ENCODE measurements at regions not wholly inside any gene's neighbourhood (a gene's known extent, or its start where the extent isn't known, plus 50 kb on each side); places are given as distances from the start of the nearest gene placed in this dataset.

DNA sequence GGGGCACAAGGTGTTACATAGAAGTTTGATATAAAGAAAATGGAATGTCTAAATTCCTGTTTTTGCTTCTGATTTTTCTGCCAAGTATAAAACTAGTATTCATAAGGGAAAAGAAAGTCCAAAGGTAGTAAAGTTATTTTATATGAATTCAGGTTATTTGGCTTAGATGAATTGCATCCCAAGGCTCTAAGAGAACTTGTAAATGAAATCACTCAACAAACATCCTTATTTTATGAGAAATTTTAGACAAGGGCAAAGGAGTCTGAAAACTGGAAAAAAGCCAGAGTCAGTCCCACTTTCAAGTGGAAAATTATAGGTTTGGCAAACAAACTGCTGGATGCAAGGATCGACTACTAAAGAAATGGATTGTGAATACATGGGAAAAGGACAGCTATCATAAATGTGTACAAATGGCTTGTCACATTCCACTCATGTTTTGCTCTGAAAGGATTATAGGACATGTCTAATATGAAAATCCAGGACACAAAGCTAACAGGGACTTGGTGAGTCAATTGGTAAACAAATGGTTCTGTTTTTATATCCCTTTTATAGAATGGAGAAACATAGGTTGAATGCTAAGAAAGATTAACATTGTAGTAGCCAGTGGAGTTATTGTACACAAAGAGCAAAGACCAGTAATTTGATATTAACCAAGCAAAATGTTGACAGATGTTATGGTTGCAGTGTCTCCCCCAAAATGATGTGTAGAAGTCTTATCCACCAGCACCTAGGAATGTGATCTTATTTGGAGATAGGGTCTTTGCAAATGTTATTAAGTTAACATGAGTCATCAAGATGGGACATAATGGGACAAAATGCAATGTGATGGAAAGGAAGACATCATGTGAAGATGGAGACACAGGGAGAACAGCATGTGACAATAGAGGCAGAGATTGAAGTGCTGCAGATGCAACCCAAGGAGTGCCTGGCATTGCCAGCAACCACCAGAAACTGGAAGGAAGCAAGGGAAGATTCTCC is 495.7 kb downstream of the TLE1 start:
- no peaks in the 10 kb centered on the region for H3K36me3 Mint-ChIP-seq
- H3K4me1 Mint-ChIP-seq, result no peaks in the 10 kb centered on the region
- peaks cover 0 to 17% (median 3%) of the 10 kb centered on the region in 9 donors for H3K9me3 Mint-ChIP-seq
- POLR2A ChIA-PET, result no interaction called here
- DNase-seq, result no peak
- ATAC-seq, result no peak
- H3K27ac Mint-ChIP-seq, result no peak overlapping the region
- no peak overlapping the region for H3K4me3 Mint-ChIP-seq
- peaks cover 0 to 12% (median 1%) of the 10 kb centered on the region in 5 donors for H3K27me3 Mint-ChIP-seq

DNA sequence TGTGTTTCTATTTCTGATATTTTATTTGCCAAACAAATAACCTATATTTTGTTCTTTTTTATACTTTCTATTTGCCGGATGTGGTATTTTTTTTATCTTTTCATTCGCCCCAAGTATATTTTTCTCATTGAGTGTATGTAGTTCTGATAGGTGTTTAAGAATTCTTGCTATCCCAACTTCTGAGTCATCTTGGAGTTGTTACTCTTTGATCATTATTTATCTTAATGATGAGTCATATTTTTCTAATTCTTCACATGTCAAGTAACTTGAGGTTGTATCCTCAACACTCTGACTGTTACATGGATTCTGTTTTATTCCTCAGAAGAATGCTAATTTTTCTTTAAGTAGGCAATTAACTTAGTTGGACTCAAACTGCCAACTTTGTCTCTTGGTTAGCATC is 498.1 kb downstream of the TLE1 start:
- no peak overlapping the region for H3K4me3 Mint-ChIP-seq
- no peaks in the 10 kb centered on the region for H3K4me1 Mint-ChIP-seq
- no peak overlapping the region for H3K27ac Mint-ChIP-seq
- ATAC-seq (no peak), DNase-seq (no peak)
- peaks cover 0 to 11% (median 1%) of the 10 kb centered on the region in 9 donors for H3K9me3 Mint-ChIP-seq
- H3K36me3 Mint-ChIP-seq, result no peaks in the 10 kb centered on the region
- peaks cover 0 to 12% (median 1%) of the 10 kb centered on the region in 5 donors for H3K27me3 Mint-ChIP-seq
- POLR2A ChIA-PET, result no interaction called here

DNA sequence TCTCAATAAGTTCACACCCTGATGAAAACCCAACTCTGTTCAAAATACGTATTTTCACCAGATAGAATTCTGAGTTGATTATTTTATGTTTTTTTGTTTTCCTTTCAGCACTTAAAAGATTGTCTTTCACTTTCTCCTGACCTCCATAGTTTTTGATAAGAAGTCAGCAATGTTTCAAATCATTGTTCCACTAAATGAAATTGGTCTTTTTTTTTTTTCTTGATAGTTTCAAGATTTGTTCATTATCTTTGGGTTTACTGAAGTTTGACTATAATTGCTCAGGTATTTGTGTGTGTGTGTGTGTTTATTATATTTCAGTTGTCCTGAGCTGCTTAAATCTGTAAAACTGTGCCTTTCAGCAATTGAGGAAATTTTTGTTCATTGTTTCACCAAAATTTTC is 498.7 kb downstream of the TLE1 start:
- no peak for DNase-seq
- Mint-ChIP-seq H3K27me3 (peaks cover 0 to 12% (median 1%) of the 10 kb centered on the region in 5 donors), H3K9me3 (peaks cover 0 to 11% (median 1%) of the 10 kb centered on the region in 9 donors), H3K4me1 (no peaks in the 10 kb centered on the region), H3K36me3 (peaks cover 0 to 1% (median 0%) of the 10 kb centered on the region in 3 donors), H3K27ac (no peak overlapping the region), H3K4me3 (no peak overlapping the region)
- ATAC-seq, result no peak
- POLR2A ChIA-PET, result no interaction called here

DNA sequence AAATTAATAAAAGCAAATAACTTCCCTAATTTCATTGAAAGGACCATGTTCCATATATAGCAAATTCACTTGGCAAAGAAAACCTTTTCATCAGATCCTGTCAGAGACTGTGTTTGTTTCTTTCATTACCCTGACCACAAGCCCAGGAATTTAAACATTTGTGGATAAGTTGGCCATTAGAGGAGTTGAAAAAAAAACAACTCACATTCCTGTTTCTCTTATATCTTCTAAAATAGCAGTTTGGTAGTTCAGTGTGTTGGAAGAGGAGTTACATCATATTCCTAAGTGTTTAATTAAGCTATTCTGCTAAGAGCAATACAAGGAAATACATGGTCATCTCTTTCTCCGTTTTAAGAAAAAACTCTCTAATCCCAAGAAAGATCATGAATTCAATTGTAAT is 505.6 kb downstream of the TLE1 start:
- Mint-ChIP-seq H3K9me3 (peaks cover 0 to 2% (median 0%) of the 10 kb centered on the region in 9 donors), H3K36me3 (peaks cover 0 to 2% (median 0%) of the 10 kb centered on the region in 3 donors), H3K27me3 (no peaks in the 10 kb centered on the region), H3K4me1 (no peaks in the 10 kb centered on the region), H3K27ac (no peak overlapping the region), H3K4me3 (no peak overlapping the region)
- POLR2A ChIA-PET, result no interaction called here
- ATAC-seq (no peak), DNase-seq (no peak)

DNA sequence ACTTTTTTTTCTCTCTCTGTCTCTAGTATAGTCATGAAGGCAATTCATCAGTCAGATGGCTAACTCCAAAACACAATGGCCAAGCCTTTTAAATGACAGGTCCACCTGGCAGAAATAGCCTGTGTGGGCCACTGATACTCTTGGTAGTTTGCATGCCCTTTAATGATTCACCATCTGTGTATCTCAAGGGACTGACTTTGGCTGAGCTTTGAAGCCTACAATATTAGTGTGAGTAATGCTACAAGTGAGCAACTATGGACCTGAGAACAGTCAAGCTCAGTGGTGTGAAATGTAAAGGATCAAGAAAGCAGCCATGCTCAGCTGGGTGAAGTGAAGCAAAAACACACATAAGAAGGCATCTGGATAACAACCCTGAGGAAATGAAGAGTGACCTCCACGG is 506.9 kb downstream of the TLE1 start:
- no peak for DNase-seq

DNA sequence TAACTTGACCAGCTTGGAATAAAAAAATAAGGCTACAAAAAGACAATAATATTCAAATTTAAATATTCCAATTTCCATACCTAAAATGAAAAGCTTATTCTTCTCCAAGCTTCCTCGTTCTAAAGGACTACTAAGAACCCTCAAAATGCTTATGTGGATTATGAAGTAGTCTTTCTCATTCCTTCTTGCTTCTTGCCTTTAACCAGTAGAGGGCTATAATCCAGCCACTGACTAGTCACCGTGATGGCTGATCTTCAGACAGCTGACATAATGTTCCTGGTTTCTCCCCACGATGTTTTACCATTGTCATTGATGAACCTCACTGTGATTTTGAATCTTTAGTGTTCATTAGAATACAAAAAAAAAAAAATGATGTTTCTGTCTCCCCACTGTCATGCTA is 515.3 kb downstream of the TLE1 start:
- Mint-ChIP-seq H3K4me1 (no peaks in the 10 kb centered on the region), H3K9me3 (peaks cover 0 to 5% (median 0%) of the 10 kb centered on the region in 9 donors), H3K4me3 (no peak overlapping the region), H3K27ac (no peak overlapping the region), H3K27me3 (no peaks in the 10 kb centered on the region), H3K36me3 (no peaks in the 10 kb centered on the region)
- ATAC-seq (no peak), DNase-seq (no peak)
- POLR2A ChIA-PET, result no interaction called here

More for the DNA sequence above, 506.9 kb downstream of the TLE1 start:
- Mint-ChIP-seq H3K27me3 (no peaks in the 10 kb centered on the region), H3K36me3 (peaks cover 0 to 2% (median 0%) of the 10 kb centered on the region in 3 donors), H3K9me3 (peaks cover 0 to 2% (median 0%) of the 10 kb centered on the region in 9 donors), H3K4me1 (no peaks in the 10 kb centered on the region), H3K4me3 (no peak overlapping the region), H3K27ac (no peak overlapping the region)
- POLR2A ChIA-PET, result no interaction called here
- no peak for ATAC-seq

DNA sequence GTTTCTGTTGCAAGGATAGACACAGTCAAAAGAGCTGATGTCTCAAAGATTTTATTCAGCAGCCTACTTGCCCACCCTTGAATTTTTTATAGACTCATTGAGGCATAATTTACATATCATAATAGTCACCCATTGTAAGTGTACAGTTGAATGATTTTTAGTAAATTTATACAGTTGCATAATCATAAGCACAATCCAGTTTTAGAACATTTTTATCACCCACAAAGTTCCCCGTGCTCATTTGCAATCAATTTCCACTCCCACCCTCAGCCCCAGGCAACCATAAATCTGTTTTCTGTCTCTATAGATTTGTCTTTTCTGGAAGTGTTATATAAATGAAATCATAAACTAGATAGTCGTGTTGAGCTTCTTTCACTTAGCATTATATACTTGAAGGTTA is 517.7 kb downstream of the TLE1 start:
- peaks cover 0 to under 1% (median 0%) of the 10 kb centered on the region in 3 donors for H3K36me3 Mint-ChIP-seq
- no peaks in the 10 kb centered on the region for H3K4me1 Mint-ChIP-seq
- no peaks in the 10 kb centered on the region for H3K27me3 Mint-ChIP-seq
- peaks cover 0 to 7% (median under 1%) of the 10 kb centered on the region in 9 donors for H3K9me3 Mint-ChIP-seq
- POLR2A ChIA-PET, result no interaction called here
- H3K27ac Mint-ChIP-seq, result no peak overlapping the region
- DNase-seq (no peak), ATAC-seq (no peak)
- H3K4me3 Mint-ChIP-seq, result no peak overlapping the region

DNA sequence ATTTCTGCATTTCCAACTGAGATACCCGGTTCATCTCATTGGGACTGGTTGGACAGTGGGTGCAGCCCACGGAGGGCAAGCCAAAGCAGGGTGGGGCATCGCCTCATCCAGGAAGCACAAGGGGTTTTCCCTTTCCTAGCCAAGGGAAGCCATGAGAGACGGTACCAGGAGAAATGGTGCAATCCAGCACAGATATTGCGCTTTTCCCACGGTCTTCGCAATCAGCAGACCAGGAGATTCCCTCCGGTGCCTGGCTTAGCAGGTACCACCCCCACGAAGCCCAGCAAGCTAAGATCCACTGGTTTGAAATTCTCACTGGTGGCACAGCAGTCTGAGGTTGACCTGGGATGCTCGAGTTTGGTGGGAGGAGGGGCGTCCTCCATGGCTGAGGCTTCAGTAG is 527.0 kb downstream of the TLE1 start:
- H3K9me3 Mint-ChIP-seq, result peaks cover 0 to 22% (median 3%) of the 10 kb centered on the region in 9 donors
- no peaks in the 10 kb centered on the region for H3K4me1 Mint-ChIP-seq
- peaks cover 0 to 4% (median 0%) of the 10 kb centered on the region in 3 donors for H3K36me3 Mint-ChIP-seq
- DNase-seq, result no peak
- H3K27me3 Mint-ChIP-seq, result peaks cover 0 to 7% (median 0%) of the 10 kb centered on the region in 5 donors
- ATAC-seq, result no peak
- H3K27ac Mint-ChIP-seq, result no peak overlapping the region
- no peak overlapping the region for H3K4me3 Mint-ChIP-seq
- POLR2A ChIA-PET, result no interaction called here

DNA sequence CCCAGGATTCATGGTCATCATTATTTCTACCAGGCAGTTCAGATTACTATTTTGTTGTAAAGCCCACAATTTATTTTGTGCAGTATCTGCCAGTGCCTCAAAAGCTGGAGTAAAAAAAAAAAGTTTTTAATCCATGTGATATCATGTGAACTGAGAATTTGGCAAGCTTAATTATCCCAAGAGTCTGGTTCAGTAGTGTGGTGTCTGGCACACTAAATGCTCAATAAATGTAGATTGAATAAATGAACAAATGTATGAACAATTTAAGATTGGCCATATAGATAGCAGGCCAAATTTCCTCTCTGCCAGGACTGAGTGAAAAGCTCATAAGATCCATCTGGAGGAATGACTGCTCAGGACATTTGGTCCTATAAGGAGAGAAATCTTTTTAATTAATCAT is 533.0 kb downstream of the TLE1 start:
- POLR2A ChIA-PET, result no interaction called here

DNA sequence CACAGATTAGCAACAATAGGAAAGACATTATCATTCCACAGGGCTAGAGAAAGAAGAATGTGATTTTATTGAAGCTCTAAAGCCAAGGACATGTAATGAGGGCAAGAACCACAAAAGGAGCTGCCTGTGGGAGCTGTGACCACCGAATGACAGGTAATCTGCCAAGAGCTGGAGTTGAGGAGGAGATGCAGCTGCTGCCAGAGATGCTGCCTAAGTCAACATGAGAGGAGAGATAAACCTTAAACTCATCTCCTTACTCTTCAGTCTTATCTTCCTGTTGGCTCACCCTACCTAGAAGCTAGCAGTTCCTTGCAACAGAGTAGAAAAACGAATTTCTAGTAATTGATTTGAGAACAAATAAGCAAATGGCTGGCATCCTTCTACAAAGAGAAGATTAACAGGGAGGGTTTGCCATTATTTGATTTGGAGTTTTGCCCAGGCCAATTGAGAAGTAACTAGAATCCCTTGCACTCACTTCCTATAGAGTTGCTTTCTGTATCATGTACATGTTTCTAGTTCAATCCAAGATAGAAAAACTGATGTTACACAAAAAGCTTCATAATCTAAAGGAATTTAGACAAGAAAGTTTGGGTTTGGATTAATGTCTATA is 539.2 kb downstream of the TLE1 start:
- POLR2A ChIA-PET, result no interaction called here
- ATAC-seq (no peak), DNase-seq (no peak)
- Mint-ChIP-seq H3K36me3 (no peaks in the 10 kb centered on the region), H3K9me3 (peaks cover 0 to 12% (median 1%) of the 10 kb centered on the region in 9 donors), H3K4me1 (peaks cover 0 to 2% (median under 1%) of the 10 kb centered on the region in 4 donors), H3K27ac (no peak overlapping the region), H3K27me3 (no peaks in the 10 kb centered on the region), H3K4me3 (no peak overlapping the region)

More for the DNA sequence above, 533.0 kb downstream of the TLE1 start:
- H3K4me3 Mint-ChIP-seq, result no peak overlapping the region
- ATAC-seq (no peak), DNase-seq (no peak)
- peaks cover 0 to 9% (median 0%) of the 10 kb centered on the region in 9 donors for H3K9me3 Mint-ChIP-seq
- H3K27ac Mint-ChIP-seq, result no peak overlapping the region
- no peaks in the 10 kb centered on the region for H3K4me1 Mint-ChIP-seq
- no peaks in the 10 kb centered on the region for H3K36me3 Mint-ChIP-seq
- peaks cover 0 to 6% (median 0%) of the 10 kb centered on the region in 5 donors for H3K27me3 Mint-ChIP-seq

DNA sequence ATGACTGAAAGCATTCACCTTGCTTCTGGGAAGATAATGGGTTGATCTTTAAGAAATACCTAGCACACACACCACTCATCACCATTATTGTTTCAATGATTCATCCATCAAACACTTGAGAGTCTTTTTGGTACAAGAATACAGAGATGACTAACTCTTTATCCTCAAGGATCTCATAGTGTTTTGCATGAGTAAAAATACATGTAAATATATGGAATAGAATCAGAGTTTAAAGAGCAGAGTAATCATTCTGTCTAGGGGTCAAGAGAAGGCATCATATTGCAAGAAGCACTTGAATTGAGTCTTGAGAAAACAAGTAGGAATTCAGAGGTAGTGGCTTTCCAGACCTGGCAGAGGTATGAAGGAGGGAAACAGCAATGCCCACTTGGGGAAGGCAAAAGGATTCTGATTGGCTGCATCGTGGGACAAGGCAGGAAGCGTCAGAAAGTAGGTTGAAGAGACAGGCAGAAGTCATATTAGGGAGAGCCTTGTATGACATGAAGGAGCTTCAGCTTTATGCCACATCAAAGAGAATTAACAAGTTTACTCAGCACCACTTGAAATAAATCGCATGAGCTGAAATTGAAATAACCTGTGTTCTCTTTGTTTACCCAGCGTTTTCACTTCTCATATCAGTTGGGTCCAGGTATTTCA is 542.5 kb downstream of the TLE1 start:
- ATAC-seq, result no peak
- H3K9me3 Mint-ChIP-seq, result peaks cover 0 to 12% (median 1%) of the 10 kb centered on the region in 9 donors
- POLR2A ChIA-PET, result no interaction called here

DNA sequence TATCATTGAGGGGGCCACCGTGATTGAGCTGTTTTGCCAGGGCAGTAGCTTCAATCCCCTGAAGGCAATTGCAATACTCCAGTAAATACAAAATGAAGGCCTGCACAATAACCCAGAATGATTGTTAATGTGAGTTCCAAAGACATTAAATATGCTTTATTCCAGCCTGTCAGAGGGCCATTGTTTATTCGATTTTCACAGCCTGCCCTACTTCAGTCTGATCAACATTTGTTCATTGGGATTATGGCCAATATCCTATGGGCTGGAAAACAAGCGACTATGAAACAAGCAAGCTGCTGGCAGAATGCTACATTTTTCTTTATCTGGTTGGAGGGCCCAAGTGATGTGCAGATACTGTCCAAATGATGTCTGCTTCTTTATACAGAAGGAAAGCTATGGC is 543.1 kb downstream of the TLE1 start:
- Mint-ChIP-seq H3K27me3 (no peaks in the 10 kb centered on the region), H3K9me3 (peaks cover 0 to 12% (median 1%) of the 10 kb centered on the region in 9 donors), H3K27ac (no peak overlapping the region), H3K4me1 (peaks cover 0 to 2% (median under 1%) of the 10 kb centered on the region in 4 donors), H3K4me3 (no peak overlapping the region), H3K36me3 (no peaks in the 10 kb centered on the region)
- POLR2A ChIA-PET, result no interaction called here
- no peak for DNase-seq
- no peak for ATAC-seq

More for the DNA sequence above, 542.5 kb downstream of the TLE1 start:
- Mint-ChIP-seq H3K4me3 (no peak overlapping the region), H3K27ac (no peak overlapping the region), H3K36me3 (no peaks in the 10 kb centered on the region), H3K27me3 (no peaks in the 10 kb centered on the region), H3K4me1 (peaks cover 0 to 2% (median under 1%) of the 10 kb centered on the region in 4 donors)
- no peak for DNase-seq

All from naive thymus-derived CD8-positive, alpha-beta T cell (primary cell).